GM19467 (cell line): ENCODE measurements at regions not wholly inside any gene's neighbourhood (a gene's known extent, or its start where the extent isn't known, plus 50 kb on each side); places are given as distances from the start of the nearest gene placed in this dataset.
"Not testable (repeated sequence)": the region's sequence is repeated elsewhere in the genome, so short reads cannot be mapped to it uniquely, and the experiment has no call there.

Source experiments
- ATAC-seq: cut with Tn5 transposase; IDR thresholded peaks from one replicate; pipeline ENCODE4 v1.9.1; 2021; ENCODE audit warnings: mild to moderate bottlenecking, moderate library complexity; ENCODE audit not compliant: unreplicated experiment

- no peak for ATAC-seq
These were observed 588.3 kb upstream of the PBX1 start for GRCh38 chr1:163970699-163971098.

GRCh38 chr1:163973586-163973985 lies 585.4 kb upstream of the PBX1 start:
- ATAC-seq = no peak

GRCh38 chr1:163974120-163974519 lies 584.9 kb upstream of the PBX1 start:
- no peak for ATAC-seq

- ATAC-seq = no peak
These were observed 578.6 kb upstream of the PBX1 start for GRCh38 chr1:163980394-163980793.

- ATAC-seq = no peak
These were observed 577.4 kb upstream of the PBX1 start for GRCh38 chr1:163981500-163982030.

- no peak for ATAC-seq
These were observed 575.9 kb upstream of the PBX1 start for GRCh38 chr1:163983097-163983496.

GRCh38 chr1:163985700-163986099 lies 573.3 kb upstream of the PBX1 start:
- ATAC-seq = no peak

GRCh38 chr1:163999131-163999530 lies 559.9 kb upstream of the PBX1 start:
- no peak for ATAC-seq

- ATAC-seq = not testable (repeated sequence)
These were observed 552.8 kb upstream of the PBX1 start for GRCh38 chr1:164006186-164006585.

- no peak for ATAC-seq
These were observed 552.4 kb upstream of the PBX1 start for GRCh38 chr1:164006621-164007020.

- no peak for ATAC-seq
These were observed 541.7 kb upstream of the PBX1 start for GRCh38 chr1:164017239-164017638.

- no peak for ATAC-seq
These were observed 538.6 kb upstream of the PBX1 start for GRCh38 chr1:164020391-164020790.

- no peak for ATAC-seq
These were observed 537.2 kb upstream of the PBX1 start for GRCh38 chr1:164021813-164022212.

GRCh38 chr1:164033782-164034181 lies 525.2 kb upstream of the PBX1 start:
- no peak for ATAC-seq

- ATAC-seq = no peak
These were observed 518.2 kb upstream of the PBX1 start for GRCh38 chr1:164040754-164041153.

- no peak for ATAC-seq
These were observed 507.2 kb upstream of the PBX1 start for GRCh38 chr1:164051782-164052181.

GRCh38 chr1:164054331-164054730 lies 504.7 kb upstream of the PBX1 start:
- no peak for ATAC-seq

- no peak for ATAC-seq
These were observed 500.8 kb upstream of the PBX1 start for GRCh38 chr1:164058198-164058597.

- ATAC-seq = no peak
These were observed 497.5 kb upstream of the PBX1 start for GRCh38 chr1:164061528-164061927.

GRCh38 chr1:164064501-164064900 lies 494.5 kb upstream of the PBX1 start:
- no peak for ATAC-seq

- no peak for ATAC-seq
These were observed 487.7 kb upstream of the PBX1 start for GRCh38 chr1:164071288-164071687.

GRCh38 chr1:164086832-164087231 lies 472.2 kb upstream of the PBX1 start:
- ATAC-seq = no peak

GRCh38 chr1:164087906-164088453 lies 471.0 kb upstream of the PBX1 start:
- ATAC-seq = no peak
